ENCODE measurements at regions not wholly inside any gene's neighbourhood (a gene's known extent, or its start where the extent isn't known, plus 50 kb on each side); places are given as distances from the start of the nearest gene placed in this dataset.

GRCh38 chr9:103913899-103914298 is 180.2 kb upstream of the SMC2 start:
- no peak for DNase-seq (ENCODE audit: low read depth in 3 of 3)

- DNase-seq (ENCODE audit: low read depth in 3 of 3), result no peak
Observed at GRCh38 chr9:103919605-103920209, 174.4 kb upstream of the SMC2 start.

- DNase-seq (ENCODE audit: low read depth in 3 of 3), result no peak
Observed at GRCh38 chr9:103928442-103928841, 165.7 kb upstream of the SMC2 start.

DNA sequence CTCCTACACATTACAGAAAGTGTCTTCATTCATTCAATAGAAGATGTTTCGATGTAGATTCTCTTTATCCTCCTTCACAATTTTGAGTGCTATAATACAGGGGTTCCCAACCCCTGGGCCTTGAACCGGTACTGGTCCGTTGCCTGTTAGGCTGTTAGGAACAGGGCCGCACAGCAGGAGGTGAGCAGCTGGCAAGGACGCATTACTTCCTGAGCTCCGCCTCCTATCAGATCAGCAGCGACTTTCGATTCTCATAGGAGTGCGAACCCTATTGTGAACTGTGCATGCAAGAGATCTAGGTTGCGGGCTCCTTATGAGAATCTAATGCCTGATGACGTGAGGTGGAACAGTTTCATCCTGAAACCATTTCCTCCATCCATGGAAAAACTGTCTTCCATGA is 153.0 kb upstream of the SMC2 start:
- no peak for DNase-seq (ENCODE audit: low read depth in 3 of 3)

- DNase-seq (ENCODE audit: low read depth in 3 of 3), result no peak
Observed at GRCh38 chr9:103942200-103942599, 151.9 kb upstream of the SMC2 start.

- DNase-seq (ENCODE audit: low read depth in 3 of 3), result no peak
Observed at GRCh38 chr9:103942651-103943050, 151.5 kb upstream of the SMC2 start.

DNA sequence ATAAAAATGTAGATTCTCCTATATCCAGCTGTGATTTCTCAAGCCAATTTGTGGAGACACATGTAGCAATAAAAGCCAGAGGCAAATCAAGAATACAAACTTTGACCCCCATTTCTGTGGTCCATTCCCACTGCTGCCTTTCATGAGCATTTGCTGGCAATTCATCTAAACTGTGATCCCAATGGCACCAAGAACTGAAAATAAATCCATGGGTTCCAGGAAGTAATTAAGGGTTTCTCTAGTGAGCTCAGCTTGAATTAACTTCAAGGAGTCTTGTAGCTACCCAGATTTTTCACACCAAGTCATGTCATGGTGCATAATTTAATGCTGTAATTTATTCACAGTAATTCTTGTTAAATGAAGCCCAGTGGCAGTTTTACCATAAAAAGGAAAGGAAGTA is 145.0 kb upstream of the SMC2 start:
- DNase-seq (ENCODE audit: low read depth in 3 of 3), result no peak

DNA sequence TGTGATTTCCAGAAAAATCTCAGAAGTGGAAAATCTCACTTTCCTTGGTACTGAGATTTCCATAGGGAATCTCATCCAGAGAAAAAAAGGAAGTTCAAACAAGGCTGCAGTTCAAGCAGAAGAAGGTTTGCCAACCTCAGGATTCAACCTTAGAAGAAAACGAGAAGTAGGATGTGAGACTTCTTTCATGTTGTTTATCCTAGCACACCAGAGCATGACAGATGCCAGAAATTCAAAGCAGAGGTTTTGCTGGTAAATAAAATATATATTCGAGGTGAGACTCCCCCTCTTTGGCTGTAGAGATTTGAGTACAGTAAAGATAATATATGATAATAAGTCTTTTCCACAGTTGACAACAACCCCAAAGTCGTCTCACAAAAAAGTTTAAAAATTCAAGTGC is 116.9 kb upstream of the SMC2 start:
- no peak for DNase-seq (ENCODE audit: low read depth in 3 of 3)

DNA sequence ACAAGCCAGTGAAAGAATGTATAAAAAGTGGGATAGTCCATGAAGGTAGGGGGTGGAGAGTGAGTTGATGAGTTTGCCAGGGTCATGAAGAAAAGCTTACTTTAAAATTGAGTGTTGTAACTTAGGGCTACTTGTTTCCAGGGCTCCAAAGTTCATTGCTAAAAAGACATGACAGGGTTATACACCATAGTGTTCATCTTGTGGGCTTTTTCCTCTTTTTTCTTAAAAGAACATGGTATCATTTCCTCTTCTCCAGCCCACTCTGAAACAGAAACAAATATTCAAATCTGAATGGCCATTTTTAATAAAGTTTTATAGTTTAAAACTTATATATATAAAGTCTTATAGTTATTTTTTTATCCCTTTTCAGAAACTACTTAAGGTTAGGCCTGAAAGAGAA is 115.7 kb upstream of the SMC2 start:
- DNase-seq (ENCODE audit: low read depth in 3 of 3), result no peak

- DNase-seq (ENCODE audit: low read depth in 3 of 3), result no peak
Observed at GRCh38 chr9:103981912-103982311, 112.2 kb upstream of the SMC2 start.

DNA sequence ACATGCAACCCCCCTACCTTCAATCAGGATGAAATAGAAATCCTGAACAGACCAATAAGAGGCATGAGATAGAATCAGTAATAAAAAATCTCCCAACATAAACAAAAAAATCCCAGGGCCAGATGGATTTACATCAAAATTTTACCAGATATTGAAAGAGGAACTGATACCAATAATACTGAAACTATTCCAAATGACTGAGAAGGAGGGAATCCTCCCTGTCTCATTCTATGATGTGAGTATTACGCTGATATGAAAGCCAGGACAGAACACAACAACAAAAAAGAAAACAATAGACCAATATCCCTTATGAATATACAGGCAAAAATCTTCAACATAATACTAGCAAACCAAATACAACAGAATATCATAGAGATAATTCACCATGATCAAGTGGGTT is 109.0 kb upstream of the SMC2 start:
- no peak for DNase-seq (ENCODE audit: low read depth in 3 of 3)

GRCh38 chr9:103988821-103989220 is 105.3 kb upstream of the SMC2 start:
- DNase-seq (ENCODE audit: low read depth in 3 of 3), result no peak

GRCh38 chr9:103990311-103990710 is 103.8 kb upstream of the SMC2 start:
- no peak for DNase-seq (ENCODE audit: low read depth in 3 of 3)

GRCh38 chr9:103991001-103991400 is 103.1 kb upstream of the SMC2 start:
- DNase-seq (ENCODE audit: low read depth in 3 of 3), result no peak

- DNase-seq (ENCODE audit: low read depth in 3 of 3), result no peak
Observed at GRCh38 chr9:103991698-103992097, 102.4 kb upstream of the SMC2 start.

DNA sequence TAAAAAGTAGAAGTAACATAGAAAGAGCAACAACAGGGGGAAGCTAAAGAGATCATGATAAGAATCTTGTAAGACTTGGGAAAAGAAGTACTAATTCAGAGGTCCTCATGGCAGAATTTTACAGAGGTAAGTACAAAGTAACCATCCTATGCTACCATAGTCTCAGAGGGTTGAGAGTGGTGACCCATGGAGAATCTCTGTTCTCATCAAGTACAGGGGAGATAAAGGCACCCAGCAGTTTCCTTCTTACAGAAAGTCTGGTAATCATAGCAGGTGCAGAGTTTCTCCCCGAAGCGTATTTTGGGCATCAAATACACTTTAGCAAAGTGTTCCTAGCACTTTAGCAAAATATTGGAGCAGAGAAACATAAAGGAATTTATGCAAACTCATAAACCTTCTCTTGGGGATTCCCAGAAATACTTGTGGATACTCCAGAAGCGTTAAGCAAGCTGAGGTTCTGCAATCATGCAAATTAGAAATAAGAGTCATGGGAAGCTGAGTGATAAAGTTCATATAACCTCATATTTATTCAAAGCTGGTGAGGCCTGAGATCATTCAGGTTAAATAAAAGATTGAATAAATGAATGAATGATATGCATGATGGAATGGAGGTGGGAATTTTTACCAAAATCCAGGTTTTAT is 101.0 kb upstream of the SMC2 start:
- DNase-seq (ENCODE audit: low read depth in 3 of 3), result no peak

DNA sequence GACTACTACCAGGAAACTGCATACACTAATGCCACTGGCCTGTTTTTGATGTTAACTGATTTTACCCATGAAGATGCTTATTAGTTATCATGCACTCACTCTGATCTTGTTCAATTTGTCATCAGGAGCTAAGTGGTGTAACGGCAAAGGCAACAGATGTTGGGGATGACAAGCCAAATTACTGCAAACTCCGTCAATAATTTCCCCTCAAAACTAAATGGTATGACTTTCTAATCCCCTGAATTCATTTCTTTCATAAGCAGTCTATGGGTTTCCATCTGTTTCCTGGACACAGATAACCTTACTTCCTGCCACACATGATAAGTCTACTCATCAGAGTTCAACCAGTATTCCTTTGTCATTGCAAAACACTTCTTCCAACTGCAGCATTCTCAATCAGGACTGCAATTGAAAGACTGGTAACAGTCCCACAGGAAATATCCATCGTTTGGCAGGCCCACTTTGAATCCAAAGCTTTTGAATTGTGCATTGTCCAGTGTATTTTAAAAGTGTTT is 96.2 kb upstream of the SMC2 start:
- no peak for DNase-seq (ENCODE audit: low read depth in 3 of 3)

DNA sequence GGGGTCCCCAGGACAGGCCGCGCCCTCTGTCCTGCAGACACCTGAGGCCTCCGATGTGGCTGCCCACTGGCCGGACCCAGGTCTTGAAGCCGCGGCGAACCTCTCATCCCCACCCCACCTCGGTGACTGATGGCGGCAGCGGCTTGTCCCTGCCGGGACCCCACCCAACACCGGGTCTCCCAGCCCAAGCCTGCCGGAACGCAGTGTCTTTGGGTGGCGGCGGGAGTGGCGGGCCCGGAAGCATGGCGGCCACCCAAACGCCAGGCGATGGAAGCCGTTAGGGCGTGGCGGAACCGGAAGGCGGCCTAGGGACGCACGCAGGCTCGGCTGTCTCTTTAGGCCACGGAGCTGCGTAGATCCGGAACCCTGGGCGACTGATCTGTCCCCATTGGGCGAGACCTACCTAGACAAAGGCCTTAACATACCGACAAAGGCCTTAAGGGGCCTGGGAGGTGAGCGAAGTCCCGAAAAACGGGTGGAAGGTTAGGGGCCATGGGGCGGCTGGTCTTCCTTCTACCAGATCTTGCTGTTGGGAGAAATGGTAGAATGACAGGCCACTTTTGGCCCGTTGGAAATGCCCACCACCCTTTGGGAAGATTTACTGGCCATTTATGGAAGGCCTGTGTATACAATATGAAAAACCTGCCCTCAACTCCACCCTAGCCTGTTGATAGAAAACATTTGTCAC is 94.6 kb upstream of the SMC2 start:
- DNase-seq (ENCODE audit: low read depth in 3 of 3), result no peak

DNA sequence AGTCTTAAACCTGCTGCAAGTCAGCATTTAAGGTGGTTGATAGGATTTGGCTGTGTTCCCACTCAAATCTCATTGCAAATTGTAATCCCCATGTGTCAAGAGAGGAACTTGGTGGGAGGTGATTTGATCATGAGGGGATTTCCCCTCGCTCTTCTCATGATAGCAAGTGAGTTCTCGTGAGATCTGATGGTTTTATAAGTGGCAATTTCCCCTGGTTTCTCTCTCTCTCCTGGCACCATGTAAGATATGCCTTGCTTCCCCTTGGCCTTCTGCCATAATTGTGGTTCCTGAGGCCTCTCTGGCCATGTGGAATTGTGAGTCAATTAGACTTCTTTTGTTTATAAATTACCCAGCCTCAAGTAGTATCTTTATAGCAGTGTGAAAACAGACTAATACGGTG is 84.3 kb upstream of the SMC2 start:
- DNase-seq (ENCODE audit: low read depth in 3 of 3), result no peak

DNA sequence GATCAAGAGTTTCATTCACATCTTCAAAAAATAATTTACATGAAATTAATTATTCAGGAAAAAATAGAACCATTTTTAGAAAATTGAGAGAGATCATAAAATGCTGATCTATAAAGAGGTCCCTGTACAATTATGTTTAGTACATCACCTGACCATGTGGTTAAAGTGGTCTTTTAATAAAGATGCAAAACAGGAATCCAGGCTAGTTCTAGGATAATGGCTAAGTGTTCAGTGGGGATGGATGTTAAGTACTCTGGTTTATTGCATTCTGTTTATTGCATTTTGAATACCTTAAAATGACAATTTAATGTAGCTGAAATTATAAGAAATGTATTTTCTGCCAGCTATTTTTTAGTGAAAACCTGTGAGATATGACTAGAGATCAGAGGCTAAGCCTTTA is 72.0 kb upstream of the SMC2 start:
- no peak for DNase-seq (ENCODE audit: low read depth in 3 of 3)

- DNase-seq (ENCODE audit: low read depth in 3 of 3), result no peak
Observed at GRCh38 chr9:104025104-104025503, 69.0 kb upstream of the SMC2 start.

- DNase-seq (ENCODE audit: low read depth in 3 of 3), result no peak
Observed at GRCh38 chr9:104025945-104026344, 68.2 kb upstream of the SMC2 start.

DNA sequence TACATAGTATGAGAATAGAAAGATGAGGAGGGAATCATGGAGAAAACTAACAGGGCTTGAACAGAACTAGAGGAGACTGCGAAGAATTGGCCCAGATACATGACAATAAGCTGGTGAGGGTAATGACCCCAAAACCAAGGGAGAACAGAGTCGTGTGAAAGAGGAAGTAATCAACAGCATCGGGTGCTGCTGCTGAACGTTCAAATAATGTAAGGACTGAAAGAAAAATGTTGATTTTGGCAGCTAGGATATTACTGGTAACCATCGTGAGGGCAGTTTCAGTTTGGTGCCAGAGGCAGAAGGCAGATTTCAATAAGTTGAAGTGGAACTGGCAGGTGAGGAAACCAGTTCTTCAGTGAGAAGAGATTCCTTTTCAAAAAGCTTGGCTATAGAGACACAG is 66.8 kb upstream of the SMC2 start:
- DNase-seq (ENCODE audit: low read depth in 3 of 3), result no peak

Measured in stimulated activated CD4-positive, alpha-beta T cell treated with anti-CD3 and anti-CD28 coated beads, TNF-alpha, amount 100 ng/mL, for 48 hours (primary cell).